Cardiac muscle cell (in vitro differentiated cells and primary cell): ENCODE measurements at regions not wholly inside any gene's neighbourhood (a gene's known extent, or its start where the extent isn't known, plus 50 kb on each side); places are given as distances from the start of the nearest gene placed in this dataset.
A peak's percentile ranks its signal among the peaks of the same experiment; 100 is the strongest.

Experiments
- DNase-seq, 2 donors: peaks; one replicate each; pipeline versions ENCODE4 v3.0.0 to v3.0.0-alpha.2; 2010 to 2017; ENCODE audit warnings: low read depth in 1 of 2, low spot score in 1 of 2
- H3K27ac ChIP-seq: fragments of 200-600 bp; sonication (generic); 2 replicates; pipeline ENCODE4 v1.5.1; 2016
- H3K27me3 ChIP-seq: fragments of 200-600 bp; sonication (generic); 2 replicates; pipeline ENCODE4 v1.6.0; 2016; ENCODE audit warnings: control low read depth
- H3K36me3 ChIP-seq: fragments of 200-600 bp; sonication (generic); 2 replicates; pipeline ENCODE4 v1.5.1; 2016; ENCODE audit warnings: control low read depth
- H3K4me1 ChIP-seq: fragments of 200-600 bp; sonication (generic); 2 replicates; pipeline ENCODE4 v1.8.1; 2017; ENCODE audit warnings: low read depth, mild to moderate bottlenecking, mixed run types
- H3K4me3 ChIP-seq: fragments of 200-600 bp; sonication (generic); 2 replicates; pipeline ENCODE4 v1.5.1; 2016; ENCODE audit warnings: mild to moderate bottlenecking
- H3K9me3 ChIP-seq: fragments of 200-600 bp; sonication (generic); 2 replicates; pipeline ENCODE4 v1.5.1; 2017; ENCODE audit warnings: low read depth, mild to moderate bottlenecking, control low read depth
- TF ChIP-seq, protein P1 (sequence below): IDR thresholded peaks from 2 replicates; pipeline ENCODE4 v1.5.1; 2012; ENCODE audit warnings: low read depth, mild to moderate bottlenecking, low read length

DNA sequence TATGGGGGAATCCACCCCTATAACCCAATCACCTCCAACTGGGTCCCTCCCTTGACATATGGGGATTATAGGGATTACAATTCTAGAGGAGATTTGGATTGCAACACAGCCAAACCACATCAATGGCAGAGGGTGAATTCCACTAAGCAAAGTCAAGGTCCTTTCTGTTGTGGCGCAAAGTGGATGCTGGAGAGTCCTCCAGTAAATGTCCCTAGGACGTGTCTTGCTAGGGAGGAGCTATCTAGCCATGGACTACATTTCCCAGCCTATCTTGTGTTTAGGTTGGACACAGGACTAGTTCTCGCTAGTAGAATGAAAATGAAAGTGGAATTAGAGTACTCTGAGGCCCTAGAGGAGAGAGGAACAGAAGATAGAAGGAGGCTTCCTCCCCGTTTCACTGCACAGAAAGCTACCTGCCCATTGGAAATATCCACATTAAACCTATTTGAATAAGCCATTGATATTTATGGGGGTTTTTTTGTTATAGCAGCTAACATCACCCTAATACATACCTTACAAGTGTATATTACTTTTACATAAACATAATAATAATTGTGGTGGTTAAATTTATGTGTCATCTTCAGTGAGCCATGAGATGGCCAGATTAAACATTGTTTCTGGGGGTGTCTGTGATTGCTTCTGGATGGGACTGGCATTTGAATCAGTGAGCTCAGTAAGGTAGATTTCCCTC, 56.7 kb upstream of the ERCC4 start:
- Histone ChIP-seq H3K27ac (no peak overlapping the region), H3K27me3 (no peaks in the 10 kb centered on the region)

GRCh38 chr16:13864689-13865088, 55.3 kb upstream of the ERCC4 start:
- DNase-seq: no peak
- H3K27me3 ChIP-seq: no peaks in the 10 kb centered on the region
- H3K36me3 ChIP-seq: no peaks in the 10 kb centered on the region
- TF ChIP-seq, protein P1, sequence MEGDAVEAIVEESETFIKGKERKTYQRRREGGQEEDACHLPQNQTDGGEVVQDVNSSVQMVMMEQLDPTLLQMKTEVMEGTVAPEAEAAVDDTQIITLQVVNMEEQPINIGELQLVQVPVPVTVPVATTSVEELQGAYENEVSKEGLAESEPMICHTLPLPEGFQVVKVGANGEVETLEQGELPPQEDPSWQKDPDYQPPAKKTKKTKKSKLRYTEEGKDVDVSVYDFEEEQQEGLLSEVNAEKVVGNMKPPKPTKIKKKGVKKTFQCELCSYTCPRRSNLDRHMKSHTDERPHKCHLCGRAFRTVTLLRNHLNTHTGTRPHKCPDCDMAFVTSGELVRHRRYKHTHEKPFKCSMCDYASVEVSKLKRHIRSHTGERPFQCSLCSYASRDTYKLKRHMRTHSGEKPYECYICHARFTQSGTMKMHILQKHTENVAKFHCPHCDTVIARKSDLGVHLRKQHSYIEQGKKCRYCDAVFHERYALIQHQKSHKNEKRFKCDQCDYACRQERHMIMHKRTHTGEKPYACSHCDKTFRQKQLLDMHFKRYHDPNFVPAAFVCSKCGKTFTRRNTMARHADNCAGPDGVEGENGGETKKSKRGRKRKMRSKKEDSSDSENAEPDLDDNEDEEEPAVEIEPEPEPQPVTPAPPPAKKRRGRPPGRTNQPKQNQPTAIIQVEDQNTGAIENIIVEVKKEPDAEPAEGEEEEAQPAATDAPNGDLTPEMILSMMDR: no peak
- no peak overlapping the region for H3K27ac ChIP-seq
- no peak overlapping the region for H3K4me3 ChIP-seq
- H3K9me3 ChIP-seq: no peaks in the 10 kb centered on the region
- H3K4me1 ChIP-seq: no peaks in the 10 kb centered on the region

More for the DNA sequence above, 56.7 kb upstream of the ERCC4 start:
- Histone ChIP-seq H3K4me3 (no peak overlapping the region), H3K4me1 (no peaks in the 10 kb centered on the region), H3K9me3 (no peaks in the 10 kb centered on the region), H3K36me3 (no peaks in the 10 kb centered on the region)
- peak in 1 of 2 donors; percentile 4 for DNase-seq
- TF ChIP-seq, protein P1: no peak

DNA sequence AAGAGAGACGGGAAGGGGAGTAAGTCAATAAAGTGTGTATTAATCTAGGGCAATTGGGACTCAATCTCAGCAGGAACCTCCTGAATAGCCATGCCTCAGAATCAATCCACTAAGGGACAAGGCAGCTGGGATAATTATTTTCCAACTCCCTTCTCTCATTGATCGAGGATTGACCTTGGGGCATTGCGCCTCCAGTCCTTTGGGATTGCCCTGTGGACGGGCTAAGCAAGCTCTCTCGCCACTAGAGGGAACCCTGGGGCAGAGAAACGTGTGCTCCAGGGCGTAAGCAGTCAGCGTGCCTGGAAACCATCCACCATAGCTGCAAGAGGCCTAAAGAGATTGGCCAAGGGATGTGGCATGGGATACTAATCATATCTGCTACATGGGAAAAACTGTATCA, 53.9 kb upstream of the ERCC4 start:
- no peaks in the 10 kb centered on the region for H3K9me3 ChIP-seq
- no peak overlapping the region for H3K27ac ChIP-seq
- no peaks in the 10 kb centered on the region for H3K4me1 ChIP-seq
- DNase-seq: peak; percentile 86 to 93
- H3K36me3 ChIP-seq: no peaks in the 10 kb centered on the region
- H3K4me3 ChIP-seq: no peak overlapping the region
- TF ChIP-seq, protein P1: peak; percentile 88
- no peaks in the 10 kb centered on the region for H3K27me3 ChIP-seq
